Body of pancreas (tissue), 4 donors: ENCODE measurements at regions not wholly inside any gene's neighbourhood (a gene's known extent, or its start where the extent isn't known, plus 50 kb on each side); places are given as distances from the start of the nearest gene placed in this dataset.
"Not testable (repeated sequence)": the region's sequence is repeated elsewhere in the genome, so short reads cannot be mapped to it uniquely, and the experiment has no call there.

Experiments used
- CTCF ChIP-seq, 7 experiments: fragments of 450-650 bp in 4 of 7; fragments of 200-600 bp in 3 of 7; sonication (generic) in 3 of 7; IDR thresholded peaks; one replicate each; pipeline ENCODE4 v1.5.1; 2016 to 2019; ENCODE audit warnings: antibody characterized with exemption in 7 of 7
- POLR2A ChIP-seq, 3 donors: fragments of 450-650 bp; IDR thresholded peaks; one replicate each; pipeline ENCODE4 v1.6.1; 2016; ENCODE audit warnings: antibody characterized with exemption in 3 of 3, mild to moderate bottlenecking in 2 of 3

- not testable (repeated sequence) for TF ChIP-seq POLR2A, CTCF (IDR thresholded peaks at IDR 0.05)
Observed at GRCh38 chr5:42931451-42931850, 108.7 kb downstream of the ANXA2R start.
